ENCODE measurements at regions not wholly inside any gene's neighbourhood (a gene's known extent, or its start where the extent isn't known, plus 50 kb on each side); places are given as distances from the start of the nearest gene placed in this dataset.
"Not testable (repeated sequence)": the region's sequence is repeated elsewhere in the genome, so short reads cannot be mapped to it uniquely, and the experiment has no call there.

DNA sequence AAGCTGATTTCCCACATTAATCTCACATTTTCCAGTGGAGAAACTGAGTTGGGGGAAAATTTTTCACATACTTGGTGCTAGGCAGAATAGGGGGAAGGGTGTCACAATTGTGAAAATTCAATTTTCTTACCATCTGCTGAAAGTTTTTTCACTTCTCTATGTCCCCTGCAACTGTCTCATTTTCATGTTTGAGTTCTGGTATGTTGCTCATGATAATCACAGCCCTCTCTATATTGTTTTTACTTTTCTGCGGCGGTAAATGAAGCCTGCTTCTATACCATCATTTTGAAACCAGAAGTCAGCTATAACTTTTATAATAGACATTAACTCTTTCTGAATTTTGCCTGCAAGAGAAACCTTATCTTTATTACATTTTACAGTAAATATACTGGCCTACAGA, 1664.5 kb downstream of the EFNA5 start:
- in situ Hi-C loops (cut with MboI; ENCODE audit: low pct_unique_long_range_greater_than_20kb, low sequenced_read_pairs) = no loop called here

DNA sequence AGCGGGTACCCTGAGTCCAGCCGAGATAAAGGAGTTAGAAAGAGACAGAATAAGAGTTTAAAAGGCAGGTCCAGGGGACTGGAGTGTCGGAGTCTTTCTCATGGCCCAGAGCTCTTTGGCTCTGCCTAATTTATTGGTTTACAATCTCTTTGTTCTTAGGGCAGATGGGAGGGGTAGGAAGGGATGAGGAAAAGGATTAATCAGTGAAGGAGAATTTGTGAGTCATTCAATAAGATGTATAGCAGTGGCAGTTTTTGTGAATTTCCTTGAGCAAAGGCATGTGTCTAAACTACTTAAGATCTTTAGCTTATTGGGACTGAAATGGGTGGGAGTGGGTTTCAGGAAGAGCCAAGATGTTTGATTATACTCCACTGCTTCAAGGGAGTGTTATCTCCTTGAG, 1671.7 kb downstream of the EFNA5 start:
- in situ Hi-C loops (cut with MboI; ENCODE audit: low pct_unique_long_range_greater_than_20kb, low sequenced_read_pairs) = not testable (repeated sequence)

More for the DNA sequence above, 1664.5 kb downstream of the EFNA5 start:
- DNase-seq = no peak

DNA sequence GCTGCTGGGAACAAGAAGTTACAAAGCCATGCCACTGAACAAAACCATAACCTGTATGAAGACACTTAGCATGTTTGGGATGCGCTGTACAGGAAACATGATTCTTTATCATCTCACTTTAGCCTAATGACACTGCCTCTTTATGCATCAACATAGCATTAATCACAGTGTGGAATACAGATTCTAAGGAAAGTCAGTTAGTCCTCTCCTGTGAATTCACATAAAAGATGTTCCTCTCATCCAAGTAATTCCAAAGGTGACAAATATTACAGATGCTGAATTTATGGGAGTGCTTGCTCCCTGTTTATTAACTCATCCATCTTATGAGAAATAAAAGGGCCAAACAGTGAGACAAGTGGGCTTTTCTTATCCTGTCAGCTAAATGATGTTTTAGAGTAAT, 1677.7 kb downstream of the EFNA5 start:
- in situ Hi-C loops (cut with MboI; ENCODE audit: low pct_unique_long_range_greater_than_20kb, low sequenced_read_pairs) = no loop called here
- no peak for DNase-seq

More for the DNA sequence above, 1671.7 kb downstream of the EFNA5 start:
- not testable (repeated sequence) for DNase-seq

DNA sequence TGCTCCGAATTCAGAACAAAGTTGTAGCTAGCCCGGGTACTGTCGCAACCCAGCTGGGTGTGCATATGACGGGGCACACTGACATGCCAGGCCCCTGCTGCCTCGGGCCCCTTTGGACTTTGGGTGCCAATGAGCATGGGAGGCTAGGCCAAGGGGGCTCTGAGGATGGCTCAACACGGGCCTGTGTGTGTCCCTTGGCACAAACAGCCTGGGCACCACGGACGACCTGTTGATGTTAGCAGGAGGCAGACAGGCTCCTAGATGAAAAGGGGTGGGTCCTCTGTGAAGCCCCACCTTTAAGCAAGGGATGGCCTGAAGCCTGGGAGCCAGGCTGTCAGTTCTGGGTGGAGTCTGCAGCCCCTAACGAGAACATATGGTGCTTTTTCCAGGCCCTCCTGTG, 1688.2 kb downstream of the EFNA5 start:
- DNase-seq = no peak
- in situ Hi-C loops (cut with MboI; ENCODE audit: low pct_unique_long_range_greater_than_20kb, low sequenced_read_pairs) = no loop called here

DNA sequence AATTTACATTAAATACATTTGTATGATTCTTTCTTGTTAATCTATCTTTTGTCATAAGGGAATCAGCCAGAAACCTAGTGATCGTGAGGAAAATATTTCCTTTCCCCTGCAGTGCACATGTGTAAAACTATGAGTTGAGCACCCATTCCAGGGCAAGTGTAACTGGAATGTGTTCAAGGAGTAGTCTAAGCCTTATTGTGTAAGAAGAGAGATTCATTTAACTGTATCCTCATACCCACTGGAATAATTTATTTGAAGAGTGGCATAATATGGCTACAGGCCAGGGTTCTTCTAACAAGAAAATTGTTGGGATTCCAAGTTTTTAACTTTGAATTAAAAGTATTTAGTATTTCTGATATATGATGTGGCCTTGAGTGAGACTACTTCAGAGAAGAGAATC, 1692.7 kb downstream of the EFNA5 start:
- DNase-seq = no peak
- in situ Hi-C loops (cut with MboI; ENCODE audit: low pct_unique_long_range_greater_than_20kb, low sequenced_read_pairs) = no loop called here

DNA sequence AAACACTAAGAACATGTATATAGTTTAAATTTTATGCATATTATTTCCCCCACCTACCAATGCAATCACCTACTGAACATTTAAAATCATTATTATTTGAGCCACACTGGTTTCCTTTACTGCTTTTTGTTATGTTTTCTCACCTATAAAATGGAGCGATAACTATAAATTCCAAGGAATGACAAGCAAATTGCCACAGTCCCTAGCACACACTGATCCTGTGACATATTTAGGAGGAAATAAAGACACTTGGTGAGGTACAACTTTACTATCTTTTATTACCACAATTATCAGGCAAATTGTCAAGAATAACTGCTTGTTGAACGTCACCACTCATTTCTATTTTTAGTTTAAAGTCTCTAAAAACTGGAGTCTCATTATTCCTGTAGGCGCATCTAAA, 1693.6 kb downstream of the EFNA5 start:
- DNase-seq = no peak
- in situ Hi-C loops (cut with MboI; ENCODE audit: low pct_unique_long_range_greater_than_20kb, low sequenced_read_pairs) = no loop called here

DNA sequence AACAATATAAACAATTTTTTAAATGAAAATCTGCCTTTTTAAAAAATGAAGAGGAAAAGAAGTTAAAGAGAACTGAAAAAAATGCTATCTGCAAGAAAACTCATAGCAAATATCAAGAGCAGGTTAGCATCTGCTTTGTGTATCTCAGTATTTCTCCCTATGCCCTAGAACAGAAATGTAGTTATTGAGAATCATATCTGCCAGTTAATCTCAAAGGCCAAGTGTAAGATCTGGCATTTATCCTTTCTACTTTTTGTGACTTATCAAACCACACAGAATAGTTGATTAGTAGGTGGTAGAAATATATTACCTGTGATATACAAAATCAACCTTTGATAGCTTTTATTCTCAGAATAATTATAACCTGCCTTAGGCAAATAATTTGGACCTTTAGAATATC, 1699.8 kb downstream of the EFNA5 start:
- DNase-seq = no peak
- in situ Hi-C loops (cut with MboI; ENCODE audit: low pct_unique_long_range_greater_than_20kb, low sequenced_read_pairs) = no loop called here

DNA sequence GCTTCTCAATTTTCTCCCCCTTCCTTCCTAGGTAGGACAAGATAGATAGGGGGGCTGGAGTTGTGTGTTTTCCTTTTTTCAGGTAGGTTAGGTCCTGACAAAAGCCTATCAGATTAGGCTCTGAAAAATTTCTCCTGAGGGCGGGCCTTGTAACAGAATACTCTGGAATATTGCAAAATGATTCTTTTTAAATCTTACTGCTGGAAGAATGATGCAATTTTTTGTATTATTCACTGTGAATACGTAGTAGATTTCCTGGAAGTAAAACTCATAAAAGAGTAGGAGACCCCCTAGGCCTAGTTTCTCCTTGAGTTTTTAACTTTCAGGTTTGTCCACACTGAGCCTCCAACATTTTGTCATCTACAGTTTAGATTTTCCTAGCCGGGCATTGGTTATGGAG, 1701.8 kb downstream of the EFNA5 start:
- in situ Hi-C loops (cut with MboI; ENCODE audit: low pct_unique_long_range_greater_than_20kb, low sequenced_read_pairs) = no loop called here
- DNase-seq = no peak

DNA sequence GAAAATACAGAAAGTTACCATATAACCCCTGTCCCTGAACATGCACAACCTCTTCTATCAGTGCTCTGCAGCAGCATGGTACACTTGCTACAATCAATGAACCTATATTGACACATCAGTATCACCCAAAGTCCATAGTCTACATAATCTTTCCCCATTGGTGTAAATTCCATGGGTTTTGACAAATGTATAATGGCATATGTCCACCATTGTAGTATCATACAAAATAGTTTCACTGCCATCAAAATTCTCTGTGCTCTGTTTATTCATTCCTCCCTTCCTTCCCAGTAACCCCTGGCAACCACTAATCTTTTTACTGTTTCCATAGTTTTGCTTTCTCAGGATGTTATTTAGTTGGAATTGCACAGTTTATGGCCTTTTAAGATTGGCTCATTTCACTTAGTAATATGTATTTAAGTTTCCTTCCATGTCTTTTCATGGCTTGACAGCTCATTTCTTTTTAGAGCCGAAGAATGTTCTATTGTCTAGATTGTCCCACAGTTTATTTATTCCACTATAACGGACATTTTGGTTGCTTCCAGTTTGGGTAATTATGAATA, 1707.0 kb downstream of the EFNA5 start:
- no peak for DNase-seq

DNA sequence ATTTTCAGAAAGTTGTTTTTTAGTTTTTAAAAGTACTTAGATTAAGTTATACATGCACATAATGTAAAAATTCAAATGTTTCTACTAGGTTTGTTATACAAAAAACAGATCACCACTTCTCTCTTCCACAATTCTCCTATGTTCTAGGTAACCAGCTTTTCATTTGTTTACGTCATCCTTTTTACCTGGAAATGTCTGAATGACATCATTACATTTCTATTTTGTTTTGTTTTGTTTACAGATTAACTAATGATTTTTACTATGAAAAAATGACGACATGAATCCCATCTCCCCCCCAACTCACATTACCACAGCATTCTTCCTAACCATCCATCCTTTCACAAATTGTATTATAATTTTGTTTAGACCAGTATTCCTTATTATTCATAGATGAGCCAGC, 1709.2 kb downstream of the EFNA5 start:
- no peak for DNase-seq
- in situ Hi-C loops (cut with MboI; ENCODE audit: low pct_unique_long_range_greater_than_20kb, low sequenced_read_pairs) = no loop called here

More for the DNA sequence above, 1707.0 kb downstream of the EFNA5 start:
- in situ Hi-C loops (cut with MboI; ENCODE audit: low pct_unique_long_range_greater_than_20kb, low sequenced_read_pairs) = no loop called here

DNA sequence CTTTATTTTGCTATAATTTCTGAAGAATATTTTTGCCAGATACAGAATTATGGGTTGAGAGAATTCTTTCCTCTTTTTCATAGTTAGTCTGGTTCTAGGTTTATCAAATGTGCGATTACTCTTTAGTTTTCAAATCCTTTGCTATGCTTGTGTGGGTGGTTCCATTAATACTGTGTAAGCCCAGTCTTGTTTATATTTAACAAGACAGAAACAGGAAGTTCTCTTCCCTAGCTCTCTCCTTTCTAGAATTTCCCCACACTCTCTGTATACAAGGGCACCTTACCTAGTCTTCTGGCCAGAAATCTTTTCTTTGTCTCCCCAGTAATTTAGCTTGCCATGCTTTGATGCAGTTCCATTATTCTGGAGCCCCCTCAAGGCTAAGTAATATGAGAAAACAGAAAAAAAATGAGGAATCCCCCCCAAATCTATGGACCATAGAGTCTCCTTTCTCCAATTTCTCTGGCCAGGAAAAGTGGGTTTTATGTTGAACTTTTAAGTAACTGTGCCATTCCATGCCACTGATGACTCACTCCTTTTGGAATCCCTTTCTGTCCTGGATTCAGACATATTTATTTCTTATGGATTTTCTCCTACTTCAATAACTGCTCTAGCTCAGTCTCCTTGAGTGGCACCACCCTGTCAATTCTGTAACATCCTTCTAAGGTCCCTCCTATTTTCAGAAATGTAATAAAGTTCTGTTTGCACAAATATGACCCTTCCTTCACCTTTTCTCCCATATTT, 1714.1 kb downstream of the EFNA5 start:
- in situ Hi-C loops (cut with MboI; ENCODE audit: low pct_unique_long_range_greater_than_20kb, low sequenced_read_pairs) = no loop called here
- DNase-seq = no peak

DNA sequence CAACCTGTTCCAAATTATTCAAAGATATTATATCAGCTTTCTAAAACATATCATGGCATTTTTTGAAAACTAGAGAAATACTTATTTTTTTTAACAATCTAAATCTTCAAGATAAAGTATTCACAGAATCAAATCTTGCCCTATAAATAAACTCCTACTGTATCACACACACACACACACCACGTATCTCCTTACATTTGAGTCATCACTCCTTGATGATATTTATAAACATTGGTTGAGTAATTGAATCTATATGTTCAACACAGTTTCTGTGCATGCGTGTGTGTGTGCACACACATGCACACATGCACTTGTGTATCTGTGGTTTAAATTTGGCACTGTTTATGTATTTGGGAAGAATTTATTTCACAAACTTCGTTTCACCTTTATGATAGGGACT, 1716.4 kb downstream of the EFNA5 start:
- in situ Hi-C loops (cut with MboI; ENCODE audit: low pct_unique_long_range_greater_than_20kb, low sequenced_read_pairs) = no loop called here
- no peak for DNase-seq

DNA sequence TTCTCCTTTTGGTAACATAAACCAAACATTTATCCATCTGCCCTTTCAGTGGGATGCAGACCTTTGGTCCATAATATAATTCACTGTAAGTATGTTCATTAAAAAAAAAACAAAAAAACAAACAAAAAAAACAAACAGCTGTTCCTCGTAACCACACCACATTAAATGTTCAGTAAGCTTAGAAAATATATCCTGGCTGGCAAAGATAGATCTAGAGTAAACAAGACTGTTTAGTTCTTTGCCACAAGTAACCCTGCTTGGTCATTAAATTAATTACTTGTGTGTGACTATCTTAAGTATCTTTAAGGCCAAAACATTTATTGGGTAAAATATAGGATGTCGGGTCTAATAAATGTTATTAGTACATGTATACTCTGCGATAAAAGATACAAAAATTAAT, 1717.1 kb downstream of the EFNA5 start:
- DNase-seq = no peak
- in situ Hi-C loops (cut with MboI; ENCODE audit: low pct_unique_long_range_greater_than_20kb, low sequenced_read_pairs) = no loop called here

DNA sequence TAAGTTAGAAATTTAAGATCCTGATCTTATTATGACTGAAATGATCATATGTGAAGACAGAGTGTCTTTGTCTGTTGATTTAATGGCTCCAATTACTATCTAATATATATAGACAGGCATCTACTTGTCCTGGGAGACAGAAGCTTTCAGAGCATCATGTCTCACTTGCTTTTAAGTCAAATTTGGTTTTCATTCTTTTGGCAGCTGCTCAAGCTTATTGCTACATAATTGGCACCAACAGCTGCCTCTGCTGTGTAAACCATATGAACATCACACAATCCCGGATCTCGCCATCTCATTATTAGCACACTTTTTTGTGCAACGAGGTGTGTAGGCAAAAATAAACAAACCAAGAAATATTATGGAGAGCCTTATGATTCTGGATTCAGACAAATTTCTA, 1717.9 kb downstream of the EFNA5 start:
- no peak for DNase-seq
- in situ Hi-C loops (cut with MboI; ENCODE audit: low pct_unique_long_range_greater_than_20kb, low sequenced_read_pairs) = no loop called here

DNA sequence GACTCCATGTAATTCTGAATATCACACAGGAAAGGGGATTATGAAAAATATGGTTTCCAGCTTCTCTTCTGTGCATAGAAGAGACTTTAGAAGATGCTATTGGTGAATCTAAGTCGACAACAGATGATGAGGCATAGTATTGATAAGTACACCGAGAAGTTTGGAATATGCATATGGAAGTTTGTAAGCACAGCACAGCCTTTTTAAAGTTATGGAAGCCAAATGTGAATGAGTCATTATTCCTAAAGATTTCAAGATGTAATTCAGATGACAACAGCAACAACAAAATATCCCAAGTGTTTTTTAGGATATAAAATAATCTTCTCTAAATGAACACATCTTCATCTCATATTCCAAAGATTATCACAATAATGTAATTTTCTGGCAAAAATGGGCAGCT, 1723.3 kb downstream of the EFNA5 start:
- DNase-seq = no peak
- in situ Hi-C loops (cut with MboI; ENCODE audit: low pct_unique_long_range_greater_than_20kb, low sequenced_read_pairs) = no loop called here

DNA sequence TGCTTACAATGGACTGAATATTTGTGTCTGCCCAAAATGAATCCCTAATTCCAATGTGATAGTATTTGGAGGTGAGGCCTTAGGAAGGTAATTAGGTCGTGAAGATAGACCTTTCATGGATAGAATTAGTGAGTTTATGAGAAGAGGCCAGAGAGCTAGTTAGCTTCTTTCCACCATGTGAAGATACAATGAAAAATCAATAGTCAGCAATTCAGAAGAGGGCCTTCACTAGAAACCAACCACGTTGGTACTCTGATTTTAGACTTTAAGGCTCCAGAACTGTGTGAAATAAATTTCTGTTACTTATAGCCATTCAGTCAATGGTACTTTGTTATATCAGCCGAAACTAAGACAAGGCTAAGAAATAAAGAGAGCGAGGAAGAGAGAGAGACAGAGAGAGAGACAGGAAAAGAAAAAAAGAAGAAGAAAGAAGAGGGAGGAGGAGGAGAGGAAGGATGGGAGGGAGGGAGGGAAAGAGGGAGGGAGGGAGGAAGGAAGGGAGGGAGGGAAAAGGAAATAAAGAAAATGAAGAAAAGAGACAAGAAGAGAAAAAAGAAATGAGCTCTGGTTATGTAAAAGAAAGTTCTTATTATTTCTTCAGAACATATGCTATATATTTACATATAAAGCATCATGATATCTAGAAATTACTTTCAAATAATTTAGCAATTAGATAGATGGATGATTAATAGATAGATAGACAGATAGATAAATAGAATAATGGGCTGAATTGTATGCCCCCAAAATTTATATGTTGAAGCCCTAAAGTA, 1725.3 kb downstream of the EFNA5 start:
- in situ Hi-C loops (cut with MboI; ENCODE audit: low pct_unique_long_range_greater_than_20kb, low sequenced_read_pairs) = no loop called here
- no peak for DNase-seq

DNA sequence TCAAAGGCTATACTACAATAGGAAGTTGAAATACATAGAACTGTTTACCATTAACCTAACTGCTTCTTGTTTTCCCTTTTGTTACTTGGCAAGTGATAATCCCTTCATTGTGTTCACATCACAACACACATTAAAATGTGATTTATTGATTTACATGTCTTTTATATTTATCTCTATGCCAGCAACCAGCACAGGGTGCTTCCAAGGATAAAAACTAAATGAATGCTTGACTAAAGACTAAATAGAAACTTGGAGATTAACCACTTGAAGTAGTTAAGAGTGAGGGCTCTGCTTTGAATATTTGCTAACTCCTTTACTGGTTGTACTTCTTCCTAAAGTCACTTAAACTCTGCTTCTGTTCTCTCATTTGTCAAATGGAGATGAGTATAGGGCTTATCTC, 1730.6 kb downstream of the EFNA5 start:
- in situ Hi-C loops (cut with MboI; ENCODE audit: low pct_unique_long_range_greater_than_20kb, low sequenced_read_pairs) = no loop called here
- DNase-seq = no peak

DNA sequence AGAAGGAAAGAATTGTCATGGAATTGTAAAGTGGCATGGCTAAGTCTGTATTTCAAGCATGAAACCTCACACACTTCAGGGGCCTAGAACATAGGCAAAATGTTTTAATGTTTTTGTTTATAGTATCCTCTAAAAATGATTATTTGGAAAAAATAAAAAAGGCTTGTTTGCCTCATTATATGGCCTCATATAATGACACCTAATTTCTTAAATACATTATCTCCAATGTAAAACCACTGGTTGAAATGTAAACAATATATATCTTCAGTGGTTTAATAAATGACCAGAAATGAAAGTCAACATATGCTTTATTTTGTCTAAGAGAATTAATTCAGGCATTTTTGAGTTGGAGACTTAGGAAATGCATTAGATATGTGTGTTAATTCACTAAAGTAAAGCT, 1736.6 kb downstream of the EFNA5 start:
- in situ Hi-C loops (cut with MboI; ENCODE audit: low pct_unique_long_range_greater_than_20kb, low sequenced_read_pairs) = no loop called here

DNA sequence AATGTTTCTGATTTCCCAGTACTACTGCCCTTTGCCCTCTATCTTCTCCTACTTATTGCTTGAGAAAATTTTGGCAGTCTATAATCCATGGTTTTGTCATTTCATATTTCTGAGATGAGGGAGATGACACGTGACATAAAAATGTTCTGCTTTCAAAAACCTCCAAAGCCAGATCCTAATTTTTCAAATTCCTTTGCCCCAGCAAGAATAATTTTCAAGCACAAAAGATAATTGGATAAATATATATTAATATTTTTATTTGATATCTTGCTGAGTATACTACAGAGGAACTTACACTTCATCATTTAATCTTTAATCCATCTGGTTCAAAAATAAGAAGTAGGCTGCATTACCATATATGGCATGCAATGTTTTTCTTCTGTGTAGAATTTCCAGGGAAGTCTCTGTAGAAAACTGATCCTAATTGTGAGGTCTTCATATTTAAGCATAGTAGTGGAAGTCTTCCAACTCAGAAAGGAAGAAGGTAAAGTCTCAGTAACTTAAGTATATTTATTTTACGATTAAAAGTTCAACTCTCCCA, 1738.8 kb downstream of the EFNA5 start:
- DNase-seq = no peak
- in situ Hi-C loops (cut with MboI; ENCODE audit: low pct_unique_long_range_greater_than_20kb, low sequenced_read_pairs) = no loop called here

More for the DNA sequence above, 1736.6 kb downstream of the EFNA5 start:
- no peak for DNase-seq

DNA sequence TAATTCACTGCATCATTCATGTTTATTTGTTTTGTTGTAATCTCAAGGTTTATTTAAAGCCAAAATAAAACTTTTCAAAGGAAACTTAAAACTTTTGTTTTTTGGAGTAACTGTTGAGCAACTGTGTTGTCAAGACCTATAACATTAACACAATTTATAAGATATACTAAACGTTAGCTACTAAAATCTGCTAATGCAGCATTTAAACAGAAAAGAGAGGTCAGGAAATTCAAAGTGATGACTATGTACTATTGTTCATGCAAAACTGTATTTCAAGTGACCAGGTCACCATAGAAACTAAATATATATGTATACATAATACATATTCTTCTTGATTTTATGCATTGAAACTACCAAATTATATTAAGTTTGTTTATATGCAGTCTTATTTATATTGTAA, 1740.9 kb downstream of the EFNA5 start:
- DNase-seq = no peak
- in situ Hi-C loops (cut with MboI; ENCODE audit: low pct_unique_long_range_greater_than_20kb, low sequenced_read_pairs) = no loop called here
